MM.1S (cell line): ENCODE measurements at regions not wholly inside any gene's neighbourhood (a gene's known extent, or its start where the extent isn't known, plus 50 kb on each side); places are given as distances from the start of the nearest gene placed in this dataset.

Experiments used
- DNase-seq: peaks from one replicate; pipeline ENCODE4 v3.0.0-alpha.2; 2015
- H2AFZ ChIP-seq: fragments of 300-600 bp; sonication (generic); 2 replicates; pipeline ENCODE4 v1.6.0; 2016; ENCODE audit warnings: antibody characterized with exemption, low read length
- H3F3A ChIP-seq: fragments of 300-600 bp; sonication (generic); 2 replicates; pipeline ENCODE4 v1.6.1; 2016; ENCODE audit warnings: mild to moderate bottlenecking, antibody characterized with exemption, low read length, moderate library complexity, mixed read lengths; ENCODE audit not compliant: insufficient read depth
- H3K27ac ChIP-seq: fragments of 300-600 bp; sonication (generic); 2 replicates; pipeline ENCODE4 v1.5.1; 2016; ENCODE audit warnings: mild to moderate bottlenecking, low read length
- H3K27me3 ChIP-seq: fragments of 300-600 bp; sonication (generic); replicated peaks from 2 replicates; pipeline ENCODE4 v1.6.0; 2016; ENCODE audit warnings: low read length; ENCODE audit not compliant: insufficient read depth
- H3K36me3 ChIP-seq: fragments of 300-600 bp; sonication (generic); replicated peaks from 2 replicates; pipeline ENCODE4 v1.6.1; 2016; ENCODE audit warnings: mild to moderate bottlenecking, low read length, mixed read lengths; ENCODE audit not compliant: insufficient read depth
- H3K4me1 ChIP-seq: fragments of 300-600 bp; sonication (generic); 2 replicates; pipeline ENCODE4 v1.6.1; 2016; ENCODE audit warnings: low read length, mixed read lengths
- H3K4me2 ChIP-seq: fragments of 300-600 bp; sonication (generic); 2 replicates; pipeline ENCODE4 v1.6.0; 2016; ENCODE audit warnings: low read depth, low read length
- H3K4me3 ChIP-seq: fragments of 300-600 bp; sonication (generic); 2 replicates; pipeline ENCODE4 v1.5.1; 2016; ENCODE audit warnings: low read length, mixed read lengths
- H3K79me2 ChIP-seq: fragments of 300-600 bp; sonication (generic); 2 replicates; pipeline ENCODE4 v1.6.1; 2016; ENCODE audit warnings: mixed run types, low read length, mixed read lengths
- H3K9ac ChIP-seq: fragments of 300-600 bp; sonication (generic); 2 replicates; pipeline ENCODE4 v1.6.1; 2016; ENCODE audit warnings: low read length, mixed read lengths
- H3K9me2 ChIP-seq: fragments of 300-600 bp; sonication (generic); replicated peaks from 2 replicates; pipeline ENCODE4 v1.6.1; 2016; ENCODE audit warnings: mild to moderate bottlenecking, low read length, mixed read lengths; ENCODE audit not compliant: insufficient read depth
- H3K9me3 ChIP-seq: fragments of 300-600 bp; sonication (generic); replicated peaks from 2 replicates; pipeline ENCODE4 v1.6.1; 2016; ENCODE audit warnings: mild to moderate bottlenecking, low read length, mixed read lengths; ENCODE audit not compliant: insufficient read depth
- H4K20me1 ChIP-seq: fragments of 300-600 bp; sonication (generic); 2 replicates; pipeline ENCODE4 v1.6.1; 2016; ENCODE audit warnings: mild to moderate bottlenecking, low read length, moderate library complexity, mixed read lengths; ENCODE audit not compliant: insufficient read depth
- CTCF ChIP-seq: fragments of 300-600 bp; sonication (generic); IDR thresholded peaks from 2 replicates; pipeline ENCODE4 v1.5.1; 2016; ENCODE audit warnings: antibody characterized with exemption, low read length, mixed read lengths
- EZH2 ChIP-seq: fragments of 300-600 bp; sonication (generic); optimal IDR thresholded peaks from 2 replicates; pipeline ENCODE3; 2017; ENCODE audit warnings: low read depth, mild to moderate bottlenecking, antibody characterized with exemption, low read length, mixed read lengths
- EZH2phosphoT487 ChIP-seq: fragments of 300-600 bp; sonication (generic); IDR thresholded peaks from 2 replicates; pipeline ENCODE4 v1.6.1; 2018; ENCODE audit warnings: antibody characterized with exemption, low read length

DNA sequence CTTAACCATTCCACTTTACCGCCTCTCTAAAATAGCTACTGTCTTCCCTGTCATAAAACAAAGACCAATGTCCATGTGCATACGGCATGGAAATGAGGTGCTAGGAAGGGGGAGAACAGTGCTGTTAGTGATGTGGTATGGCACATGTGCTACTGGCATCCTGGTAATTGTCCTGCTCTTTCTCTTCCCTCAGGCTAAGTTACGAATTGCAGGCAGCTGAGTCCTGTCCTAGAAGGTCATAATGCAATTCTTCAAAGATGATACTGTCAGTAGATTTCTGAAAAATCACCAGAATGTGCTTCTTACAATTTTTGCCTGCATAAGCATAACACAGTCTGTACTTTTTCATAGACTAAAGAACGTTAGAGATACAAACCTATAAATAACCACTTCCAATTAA lies 216.8 kb downstream of the RSL24D1 start:
- no peak overlapping the region for H3K4me2 ChIP-seq
- H3K9me2 ChIP-seq: no peaks in the 10 kb centered on the region
- H3K79me2 ChIP-seq: no peaks in the 10 kb centered on the region
- TF ChIP-seq EZH2phosphoT487: no peak
- no peaks in the 10 kb centered on the region for H3K9me3 ChIP-seq
- no peak overlapping the region for H3K9ac ChIP-seq
- no peaks in the 10 kb centered on the region for H3K27me3 ChIP-seq
- no peaks in the 10 kb centered on the region for H3K4me1 ChIP-seq
- H3K27ac ChIP-seq: no peak overlapping the region
- H3K36me3 ChIP-seq: no peaks in the 10 kb centered on the region
- DNase-seq: no peak
- no peaks in the 10 kb centered on the region for H4K20me1 ChIP-seq
- H3K4me3 ChIP-seq: no peak overlapping the region
- no peaks in the 10 kb centered on the region for H3F3A ChIP-seq
- H2AFZ ChIP-seq: no peak overlapping the region

DNA sequence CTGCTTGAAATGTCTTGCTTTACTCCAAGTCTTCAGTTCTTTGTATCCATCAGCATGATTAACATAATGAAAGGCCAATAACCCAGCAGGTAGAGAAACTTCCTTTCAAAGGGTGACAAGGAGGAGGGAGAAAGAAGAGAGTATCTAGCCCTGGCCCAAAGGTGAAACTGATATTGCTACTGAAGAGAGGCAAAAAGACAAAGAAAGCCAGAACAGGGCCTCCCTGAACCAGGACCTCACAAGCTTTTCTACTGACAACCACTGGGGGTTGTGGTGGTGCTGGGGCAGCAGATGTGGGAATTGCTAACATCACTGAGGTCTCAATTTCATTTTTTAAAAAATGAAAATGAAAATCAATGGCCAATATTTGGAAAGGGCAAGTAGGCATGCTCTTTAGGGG lies 234.1 kb downstream of the RSL24D1 start:
- Histone ChIP-seq H3K27ac (no peak overlapping the region), H3K9me2 (no peaks in the 10 kb centered on the region), H4K20me1 (no peaks in the 10 kb centered on the region), H3K36me3 (no peaks in the 10 kb centered on the region), H3K4me3 (no peak overlapping the region), H3F3A (no peaks in the 10 kb centered on the region), H3K9me3 (peaks cover 6% of the 10 kb centered on the region; the same call in 1 of the 2 replicates), H3K9ac (no peak overlapping the region), H2AFZ (no peak overlapping the region), H3K4me1 (no peaks in the 10 kb centered on the region), H3K4me2 (no peak overlapping the region), H3K79me2 (no peaks in the 10 kb centered on the region), H3K27me3 (no peaks in the 10 kb centered on the region)
- TF ChIP-seq EZH2phosphoT487 (no peak), EZH2 (no peak), CTCF (no peak)
- DNase-seq: no peak

GRCh38 chr15:54960266-54960665 lies 236.5 kb downstream of the RSL24D1 start:
- Histone ChIP-seq H2AFZ (no peak overlapping the region), H3K4me3 (no peak overlapping the region), H3K36me3 (no peaks in the 10 kb centered on the region), H3K9me2 (no peaks in the 10 kb centered on the region), H4K20me1 (no peaks in the 10 kb centered on the region), H3K4me2 (no peak overlapping the region), H3K4me1 (no peaks in the 10 kb centered on the region), H3K9ac (no peak overlapping the region), H3K27me3 (no peaks in the 10 kb centered on the region), H3K9me3 (no peaks in the 10 kb centered on the region), H3F3A (no peaks in the 10 kb centered on the region), H3K79me2 (no peaks in the 10 kb centered on the region), H3K27ac (no peak overlapping the region)
- TF ChIP-seq EZH2phosphoT487 (no peak), CTCF (no peak), EZH2 (no peak)
- DNase-seq: no peak

DNA sequence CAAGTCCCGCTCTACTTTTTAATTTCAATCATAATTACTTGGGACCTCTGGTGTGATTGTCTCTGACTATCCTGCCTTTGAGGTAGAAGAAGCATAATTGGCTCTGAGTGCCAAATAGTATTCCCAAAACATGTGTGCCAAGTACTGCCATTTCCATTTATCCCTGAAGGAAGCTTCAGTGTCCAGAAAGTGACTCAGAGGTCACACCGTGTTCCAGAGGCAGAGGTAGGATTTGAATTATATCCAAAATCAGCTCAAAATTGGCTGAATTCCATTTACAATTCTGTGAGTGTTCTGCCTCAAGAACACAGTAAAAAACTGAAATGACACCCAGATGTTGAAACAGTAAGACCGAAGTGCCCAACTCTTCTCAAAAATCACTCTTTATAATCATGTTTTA lies 255.3 kb downstream of the RSL24D1 start:
- H3K27me3 ChIP-seq: no peaks in the 10 kb centered on the region
- H3K79me2 ChIP-seq: no peaks in the 10 kb centered on the region
- H3K4me2 ChIP-seq: no peak overlapping the region
- H3F3A ChIP-seq: no peaks in the 10 kb centered on the region
- no peaks in the 10 kb centered on the region for H3K36me3 ChIP-seq
- no peak overlapping the region for H3K9ac ChIP-seq
- no peak overlapping the region for H3K27ac ChIP-seq
- DNase-seq: no peak
- H4K20me1 ChIP-seq: no peaks in the 10 kb centered on the region
- H3K9me2 ChIP-seq: no peaks in the 10 kb centered on the region
- no peak for TF ChIP-seq EZH2phosphoT487
- no peak for TF ChIP-seq EZH2
- no peak for TF ChIP-seq CTCF
- H3K9me3 ChIP-seq: no peaks in the 10 kb centered on the region
- no peak overlapping the region for H3K4me3 ChIP-seq
- no peak overlapping the region for H2AFZ ChIP-seq
- H3K4me1 ChIP-seq: no peaks in the 10 kb centered on the region
